Naive thymus-derived CD4-positive, alpha-beta T cell (primary cell): ENCODE measurements at regions not wholly inside any gene's neighbourhood (a gene's known extent, or its start where the extent isn't known, plus 50 kb on each side); places are given as distances from the start of the nearest gene placed in this dataset.
A peak's percentile ranks its signal among the peaks of the same experiment; 100 is the strongest.

Experiments
- ATAC-seq: fragments of 150-1000 bp; cut with Tn5 transposase; 2 replicates; pipeline ENCODE4 v1.10.0; 2021; ENCODE audit warnings: mild to moderate bottlenecking, moderate library complexity
- CTCF ChIA-PET: fragments of 350-600 bp; sonication (Branson Sonifier 250); formaldehyde crosslinking; loops from one replicate; lab custom pipeline; 2021; ENCODE audit warnings: antibody characterized with exemption; lab: Charles Lee
- POLR2A ChIA-PET: fragments of 350-600 bp; sonication (Branson Sonifier 250); formaldehyde crosslinking; loops from one replicate; lab custom pipeline; 2021; ENCODE audit warnings: antibody characterized with exemption, inconsistent platforms; lab: Charles Lee
- DNase-seq, 9 donors: peaks; one replicate each; pipeline versions ENCODE4 v3.0.0 to v3.0.0-alpha.2; 2020 to 2022; ENCODE audit warnings: mixed read lengths in 1 of 9
- H3K27ac ChIP-seq: one replicate; pipeline ENCODE4 v1.7.0; 2013; ENCODE audit warnings: mild to moderate bottlenecking, low read depth, low read length, moderate library complexity
- H3K27me3 ChIP-seq, 2 donors: one replicate each; pipeline ENCODE4 v1.7.0; 2013; ENCODE audit warnings: low read length in 2 of 2, mild to moderate bottlenecking in 2 of 2, moderate library complexity in 2 of 2; ENCODE audit not compliant: control insufficient read depth in 2 of 2, insufficient read depth in 2 of 2
- H3K36me3 ChIP-seq, 3 experiments: 1 replicate in 2 of 3; 2 replicates in 1 of 3; pipeline ENCODE4 v1.7.0; 2013; ENCODE audit warnings: low read length in 3 of 3, mild to moderate bottlenecking in 3 of 3, moderate library complexity in 1 of 3; ENCODE audit not compliant: insufficient read depth in 3 of 3, control insufficient read depth in 2 of 3
- H3K4me1 ChIP-seq, 2 donors: one replicate each; pipeline ENCODE4 v1.7.0; 2013; ENCODE audit warnings: low read length in 2 of 2, mild to moderate bottlenecking in 2 of 2, moderate library complexity in 1 of 2; ENCODE audit not compliant: control insufficient read depth in 2 of 2, insufficient read depth in 2 of 2
- H3K4me3 ChIP-seq: 2 replicates; pipeline ENCODE4 v1.7.0; 2013; ENCODE audit warnings: mild to moderate bottlenecking, low read length
- H3K9me3 ChIP-seq, 3 experiments: 1 replicate in 2 of 3; 2 replicates in 1 of 3; pipeline ENCODE4 v1.7.0; 2013; ENCODE audit warnings: low read length in 3 of 3; ENCODE audit not compliant: control insufficient read depth in 2 of 3
- H3K27ac Mint-ChIP-seq, 9 donors: one replicate each; pipeline ENCODE4 v1.8.0; 2020 to 2022; ENCODE audit warnings: mixed read lengths in 9 of 9, mild to moderate bottlenecking in 8 of 9, moderate library complexity in 5 of 9, inconsistent platforms in 2 of 9
- H3K27me3 Mint-ChIP-seq, 5 donors: one replicate each; pipeline ENCODE4 v1.8.0; 2021 to 2022; ENCODE audit warnings: mixed read lengths in 5 of 5, mild to moderate bottlenecking in 1 of 5
- H3K36me3 Mint-ChIP-seq, 5 donors: one replicate each; pipeline ENCODE4 v1.8.0; 2020 to 2022; ENCODE audit warnings: mixed read lengths in 5 of 5, mild to moderate bottlenecking in 3 of 5, inconsistent platforms in 1 of 5
- H3K4me1 Mint-ChIP-seq, 7 donors: one replicate each; pipeline ENCODE4 v1.8.0; 2020 to 2022; ENCODE audit warnings: mixed read lengths in 7 of 7, mild to moderate bottlenecking in 3 of 7, inconsistent platforms in 1 of 7
- H3K4me3 Mint-ChIP-seq, 10 donors: one replicate each; pipeline ENCODE4 v1.8.0; 2020 to 2022; ENCODE audit warnings: mild to moderate bottlenecking in 10 of 10, mixed read lengths in 10 of 10, moderate library complexity in 6 of 10, inconsistent platforms in 2 of 10
- H3K9me3 Mint-ChIP-seq, 11 donors: one replicate each; pipeline ENCODE4 v1.8.0; 2020 to 2022; ENCODE audit warnings: mixed read lengths in 11 of 11, mild to moderate bottlenecking in 4 of 11, inconsistent platforms in 1 of 11, moderate library complexity in 1 of 11
- intact Hi-C, 2 donors: fragments of 100-400 bp; cut with micrococcal nuclease; formaldehyde crosslinking; loops; one replicate each; pipeline ENCODE4 v1.15.1; 2023

DNA sequence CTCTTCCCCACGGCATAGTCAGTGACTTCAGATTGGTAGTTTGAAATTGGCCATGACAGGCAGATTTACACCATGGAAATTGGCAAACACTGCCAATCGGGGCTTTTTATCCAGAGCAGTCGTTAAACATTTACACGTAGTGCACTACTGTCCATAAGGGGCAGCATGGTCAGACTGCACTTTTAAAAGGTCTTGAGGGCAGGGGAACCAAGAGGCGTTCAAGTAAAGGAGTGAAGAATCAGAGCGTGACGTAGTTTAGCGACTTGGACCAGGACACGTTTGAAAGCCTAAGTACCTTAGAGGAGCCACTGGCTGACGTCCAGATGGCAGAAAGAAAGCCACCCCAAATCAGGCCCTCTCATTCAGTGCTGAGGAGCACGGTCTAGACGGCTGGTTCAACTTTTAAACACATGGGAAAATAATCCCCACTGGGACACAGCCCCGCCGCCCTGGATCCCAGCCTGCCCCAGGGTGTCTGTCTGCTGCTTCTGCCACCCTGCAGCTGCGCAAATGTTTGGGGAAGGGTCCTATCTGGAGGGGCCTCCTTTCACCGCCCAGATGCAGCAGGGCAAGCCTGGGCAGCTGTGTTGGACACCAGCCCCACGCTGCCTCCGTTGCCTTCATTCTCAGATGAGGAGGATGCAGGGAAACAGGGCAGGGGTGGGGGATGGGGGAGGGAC, 52.5 kb upstream of the PPP2R5C start:
- Mint-ChIP-seq H3K27ac (peak overlapping the region in 7 of 9 donors; percentile 41 to 90 (median 58)), H3K4me1 (peaks cover 17 to 53% (median 36%) of the 10 kb centered on the region in 7 donors), H3K36me3 (peaks cover 0 to 7% (median 0%) of the 10 kb centered on the region in 5 donors), H3K4me3 (peak overlapping the region in 1 of 10 donors; percentile 16), H3K27me3 (peaks cover 0 to 12% (median 0%) of the 10 kb centered on the region in 5 donors), H3K9me3 (peaks cover 0 to 4% (median 0%) of the 10 kb centered on the region in 11 donors)
- Histone ChIP-seq H3K27me3 (no peaks in the 10 kb centered on the region), H3K36me3 (no peaks in the 10 kb centered on the region), H3K27ac (no peak overlapping the region), H3K4me1 (peaks cover 24 to 44% of the 10 kb centered on the region in 2 donors), H3K9me3 (no peaks in the 10 kb centered on the region), H3K4me3 (no peak overlapping the region)
- intact Hi-C loops: loop anchor here (5.0 to 10.0 kb wide), 5 partner anchors 113 to 806 kb away; partner anchors contain the start of genes HSP90AA1 (in 1 of the 2) and ZNF839 (in 1 of the 2)
- ChIA-PET POLR2A (interaction anchor here (0.8 to 5.1 kb wide), 5 partner anchors 10 to 108 kb away, joined by 3 to 38 read pairs (median 6); no protein-coding TSS in a partner anchor), CTCF (interaction anchor here (1.0 to 3.2 kb wide), 3 partner anchors 13 to 136 kb away, joined by 3 to 17 read pairs (median 17); no protein-coding TSS in a partner anchor)
- ATAC-seq (no peak), DNase-seq (no peak)

- H3K4me1 ChIP-seq: peaks cover 24 to 49% of the 10 kb centered on the region in 2 donors
- ATAC-seq (no peak), DNase-seq (no peak)
- peaks cover 17 to 50% (median 35%) of the 10 kb centered on the region in 7 donors for H3K4me1 Mint-ChIP-seq
- ChIA-PET CTCF (interaction anchor here (0.5 to 1.0 kb wide), 2 partner anchors 13 to 349 kb away, joined by 3 to 4 read pairs; no protein-coding TSS in a partner anchor), POLR2A (interaction anchor here (0.6 to 5.1 kb wide), 3 partner anchors 19 to 55 kb away, joined by 3 to 38 read pairs (median 4); no protein-coding TSS in a partner anchor)
- H3K27me3 Mint-ChIP-seq: peaks cover 0 to 7% (median 0%) of the 10 kb centered on the region in 5 donors
- intact Hi-C loops: loop anchor here (5.0 to 10.0 kb wide), 5 partner anchors 113 to 805 kb away; partner anchors contain the start of genes HSP90AA1 (in 1 of the 2) and ZNF839 (in 1 of the 2)
- H3K36me3 ChIP-seq: no peaks in the 10 kb centered on the region
- H3K9me3 ChIP-seq: no peaks in the 10 kb centered on the region
- H3K36me3 Mint-ChIP-seq: peaks cover 0 to 9% (median 0%) of the 10 kb centered on the region in 5 donors
- no peak overlapping the region for H3K4me3 Mint-ChIP-seq
- H3K9me3 Mint-ChIP-seq: peaks cover 0 to 7% (median 0%) of the 10 kb centered on the region in 11 donors
- H3K27me3 ChIP-seq: no peaks in the 10 kb centered on the region
- no peak overlapping the region for H3K27ac ChIP-seq
- peak overlapping the region in 2 of 9 donors; percentile 41 to 78 for H3K27ac Mint-ChIP-seq
- H3K4me3 ChIP-seq: no peak overlapping the region
These were observed 52.0 kb upstream of the PPP2R5C start for GRCh38 chr14:101709533-101709881.

DNA sequence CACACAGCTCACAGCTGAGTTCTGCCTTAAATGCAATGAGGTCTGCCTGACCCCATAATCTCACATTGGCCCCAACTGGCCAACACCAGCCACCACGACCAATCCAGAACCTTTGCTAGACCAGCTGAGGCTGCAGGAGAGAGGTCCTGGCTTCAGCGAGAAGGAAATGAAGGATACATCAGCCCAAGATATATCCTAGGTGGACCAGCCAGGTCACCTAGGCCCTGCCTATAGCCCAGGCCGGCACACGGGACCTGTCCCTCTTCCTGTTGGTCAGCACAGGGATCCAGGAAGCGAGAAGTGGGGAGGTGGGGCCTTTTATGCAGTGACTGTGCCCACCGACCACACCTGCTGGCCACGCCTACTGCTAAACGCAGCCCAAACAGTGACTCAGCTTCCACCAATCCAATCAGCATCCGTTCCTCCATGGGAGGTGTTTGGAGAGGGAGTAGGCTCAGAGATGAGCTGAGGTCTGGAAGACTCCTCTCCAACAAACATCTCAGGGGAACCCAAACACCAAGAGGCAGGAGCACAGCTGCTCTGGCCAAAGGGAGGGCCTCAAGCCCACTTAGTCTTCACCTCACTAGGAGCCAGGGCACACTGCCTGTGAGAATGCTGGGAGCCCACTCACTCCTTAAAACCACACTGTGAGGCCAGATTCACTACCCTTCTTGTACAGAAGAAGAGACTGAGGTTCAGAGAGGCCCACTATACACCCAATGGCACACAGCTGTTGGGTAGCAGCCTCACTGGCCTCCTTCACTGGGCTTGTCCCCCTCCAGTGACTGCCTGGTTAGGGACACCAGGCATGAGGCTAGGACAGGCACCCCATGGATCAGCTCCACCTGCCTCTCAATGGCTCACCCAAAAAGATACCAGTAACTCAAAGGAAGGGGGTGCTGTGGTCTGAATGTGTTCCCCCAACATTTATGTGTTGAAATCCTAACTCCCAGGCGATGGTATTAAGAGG, 51.3 kb upstream of the PPP2R5C start:
- H3K4me3 ChIP-seq: no peak overlapping the region
- intact Hi-C loops: loop anchor here (5.0 to 10.0 kb wide), 5 partner anchors 112 to 805 kb away; partner anchors contain the start of genes HSP90AA1 (in 1 of the 2) and ZNF839 (in 1 of the 2)
- ATAC-seq (no peak), DNase-seq (no peak)
- peak overlapping the region in 6 of 9 donors; percentile 16 to 82 (median 51) for H3K27ac Mint-ChIP-seq
- peaks cover 0 to 8% (median 0%) of the 10 kb centered on the region in 11 donors for H3K9me3 Mint-ChIP-seq
- H3K27me3 Mint-ChIP-seq: peaks cover 0 to 2% (median 0%) of the 10 kb centered on the region in 5 donors
- H3K36me3 Mint-ChIP-seq: peaks cover 0 to 7% (median 0%) of the 10 kb centered on the region in 5 donors
- no peaks in the 10 kb centered on the region for H3K9me3 ChIP-seq
- no peak overlapping the region for H3K4me3 Mint-ChIP-seq
- H3K4me1 Mint-ChIP-seq: peaks cover 11 to 47% (median 32%) of the 10 kb centered on the region in 7 donors
- H3K36me3 ChIP-seq: no peaks in the 10 kb centered on the region
- H3K4me1 ChIP-seq: peaks cover 23 to 56% of the 10 kb centered on the region in 2 donors
- H3K27me3 ChIP-seq: no peaks in the 10 kb centered on the region
- POLR2A ChIA-PET: interaction anchor here (0.6 to 5.1 kb wide), 4 partner anchors 19 to 60 kb away, joined by 3 to 38 read pairs (median 4); no protein-coding TSS in a partner anchor
- CTCF ChIA-PET: interaction anchor here (0.5 kb wide), 1 partner anchor 348 kb away, joined by 4 read pairs; no protein-coding TSS in a partner anchor
- H3K27ac ChIP-seq: no peak overlapping the region

DNA sequence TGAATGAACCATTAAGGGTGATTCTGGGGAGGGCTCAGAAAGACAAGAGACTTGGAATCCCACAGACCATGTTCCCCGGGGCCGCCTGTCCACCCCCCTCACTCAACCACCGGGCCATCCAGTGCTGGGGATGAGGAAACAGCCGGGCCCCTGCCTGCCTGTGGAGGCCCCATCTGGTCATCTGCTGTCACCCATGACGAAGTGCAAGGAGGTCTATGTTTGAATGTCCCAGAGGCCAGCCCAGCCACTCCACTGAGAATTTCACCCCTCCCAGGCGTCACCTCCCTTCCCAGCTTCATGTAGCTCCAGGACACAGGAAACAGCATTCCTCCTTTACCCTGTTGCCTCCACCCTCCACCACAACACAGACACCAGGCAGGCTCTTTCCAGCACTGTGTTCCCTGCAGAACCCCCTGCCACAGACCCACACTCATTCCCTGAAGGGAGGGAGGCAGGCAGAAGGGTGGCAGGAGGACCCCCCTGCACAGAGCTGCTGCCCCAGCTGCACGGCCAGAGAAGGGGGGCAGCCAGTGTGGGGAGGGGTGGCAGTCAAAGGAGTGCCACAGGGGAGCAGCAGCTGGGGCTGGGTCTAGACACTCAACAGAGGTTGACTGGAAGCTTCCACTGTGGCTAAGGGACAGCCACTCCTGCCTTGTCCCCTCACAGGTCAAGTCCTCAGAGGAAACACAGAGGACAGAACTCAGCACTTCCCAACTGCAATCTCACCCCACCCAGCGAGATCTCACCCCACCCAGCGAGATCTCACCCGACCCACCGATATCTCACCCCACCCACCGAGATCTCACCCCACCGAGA, 50.3 kb upstream of the PPP2R5C start:
- peaks cover 0 to 8% (median 0%) of the 10 kb centered on the region in 11 donors for H3K9me3 Mint-ChIP-seq
- peak overlapping the region in 5 of 9 donors; percentile 25 to 82 (median 47) for H3K27ac Mint-ChIP-seq
- no peaks in the 10 kb centered on the region for H3K27me3 Mint-ChIP-seq
- intact Hi-C loops: no loop called here
- Histone ChIP-seq H3K27me3 (no peaks in the 10 kb centered on the region), H3K4me1 (peaks cover 18 to 64% of the 10 kb centered on the region in 2 donors), H3K4me3 (no peak overlapping the region), H3K36me3 (no peaks in the 10 kb centered on the region), H3K27ac (no peak overlapping the region), H3K9me3 (no peaks in the 10 kb centered on the region)
- ATAC-seq: no peak
- ChIA-PET CTCF (no interaction called here), POLR2A (no interaction called here)
- H3K4me3 Mint-ChIP-seq: no peak overlapping the region
- H3K36me3 Mint-ChIP-seq: peaks cover 0 to 8% (median 0%) of the 10 kb centered on the region in 5 donors
- H3K4me1 Mint-ChIP-seq: peaks cover 7 to 48% (median 29%) of the 10 kb centered on the region in 7 donors
- DNase-seq: no peak
